C4-2B (cell line): ENCODE measurements at regions not wholly inside any gene's neighbourhood (a gene's known extent, or its start where the extent isn't known, plus 50 kb on each side); places are given as distances from the start of the nearest gene placed in this dataset.

Source experiments
- H3K27ac ChIP-seq: fragments of 450-650 bp; 2 replicates; pipeline ENCODE4 v1.5.1; 2017
- ZFX ChIP-seq: fragments of 450-650 bp; IDR thresholded peaks from 2 replicates; pipeline ENCODE4 v1.6.1; 2017
- TF ChIP-seq, protein P1 (sequence below): fragments of 450-650 bp; conservative IDR thresholded peaks from 2 replicates; pipeline ENCODE4 v1.5.1; 2017; ENCODE audit warnings: mild to moderate bottlenecking

DNA sequence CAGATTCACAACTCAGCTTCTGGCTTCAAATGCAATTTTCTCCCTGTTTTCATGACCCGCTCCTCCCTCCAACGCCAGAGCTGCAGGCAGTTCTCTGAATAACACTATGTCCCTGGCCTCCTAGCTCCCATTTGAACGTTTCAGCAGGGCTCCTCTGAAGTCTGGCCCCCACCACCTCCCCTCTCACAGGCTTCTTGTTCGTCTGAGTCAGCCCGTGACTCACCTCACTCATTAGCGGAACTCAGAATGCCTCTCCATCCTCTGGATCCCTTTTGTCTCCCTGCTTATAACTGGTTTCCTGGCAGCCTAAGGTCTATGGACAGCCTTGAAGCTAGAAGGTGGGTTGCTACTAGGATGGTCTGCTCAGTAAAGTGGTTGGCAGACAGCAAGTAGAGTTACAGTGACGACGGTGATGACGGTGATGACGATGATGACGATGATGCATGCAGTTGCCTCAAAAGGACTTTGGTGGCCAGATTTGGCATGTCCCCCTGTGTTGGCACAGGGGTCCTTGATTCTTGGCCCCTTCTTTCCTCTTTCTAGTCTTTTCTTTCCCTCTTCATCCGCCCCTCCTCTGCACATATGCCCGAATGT, 83.3 kb upstream of the MKLN1 start:
- no peak for TF ChIP-seq ZFX
- TF ChIP-seq, protein P1, sequence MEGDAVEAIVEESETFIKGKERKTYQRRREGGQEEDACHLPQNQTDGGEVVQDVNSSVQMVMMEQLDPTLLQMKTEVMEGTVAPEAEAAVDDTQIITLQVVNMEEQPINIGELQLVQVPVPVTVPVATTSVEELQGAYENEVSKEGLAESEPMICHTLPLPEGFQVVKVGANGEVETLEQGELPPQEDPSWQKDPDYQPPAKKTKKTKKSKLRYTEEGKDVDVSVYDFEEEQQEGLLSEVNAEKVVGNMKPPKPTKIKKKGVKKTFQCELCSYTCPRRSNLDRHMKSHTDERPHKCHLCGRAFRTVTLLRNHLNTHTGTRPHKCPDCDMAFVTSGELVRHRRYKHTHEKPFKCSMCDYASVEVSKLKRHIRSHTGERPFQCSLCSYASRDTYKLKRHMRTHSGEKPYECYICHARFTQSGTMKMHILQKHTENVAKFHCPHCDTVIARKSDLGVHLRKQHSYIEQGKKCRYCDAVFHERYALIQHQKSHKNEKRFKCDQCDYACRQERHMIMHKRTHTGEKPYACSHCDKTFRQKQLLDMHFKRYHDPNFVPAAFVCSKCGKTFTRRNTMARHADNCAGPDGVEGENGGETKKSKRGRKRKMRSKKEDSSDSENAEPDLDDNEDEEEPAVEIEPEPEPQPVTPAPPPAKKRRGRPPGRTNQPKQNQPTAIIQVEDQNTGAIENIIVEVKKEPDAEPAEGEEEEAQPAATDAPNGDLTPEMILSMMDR: no peak
- H3K27ac ChIP-seq: no peak overlapping the region

DNA sequence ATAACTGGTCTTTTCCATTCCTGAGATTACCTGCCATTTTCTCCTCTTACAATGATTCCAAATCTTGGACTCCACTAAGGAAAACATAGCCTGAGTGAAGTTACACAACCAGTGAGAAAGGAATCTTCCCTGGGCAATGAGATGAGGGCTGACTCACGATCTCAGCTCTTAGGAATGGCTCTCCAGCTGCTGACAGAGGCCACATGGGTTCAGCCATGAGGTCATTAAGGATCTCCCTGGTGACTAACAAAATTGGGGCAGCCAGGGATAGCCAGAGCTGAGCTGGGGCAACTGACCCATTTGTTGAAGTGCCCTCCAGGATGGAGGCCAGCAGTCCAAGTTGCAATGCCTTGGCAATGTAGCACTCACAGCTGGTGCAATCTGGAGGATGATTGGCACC, 78.7 kb upstream of the MKLN1 start:
- H3K27ac ChIP-seq: no peak overlapping the region

DNA sequence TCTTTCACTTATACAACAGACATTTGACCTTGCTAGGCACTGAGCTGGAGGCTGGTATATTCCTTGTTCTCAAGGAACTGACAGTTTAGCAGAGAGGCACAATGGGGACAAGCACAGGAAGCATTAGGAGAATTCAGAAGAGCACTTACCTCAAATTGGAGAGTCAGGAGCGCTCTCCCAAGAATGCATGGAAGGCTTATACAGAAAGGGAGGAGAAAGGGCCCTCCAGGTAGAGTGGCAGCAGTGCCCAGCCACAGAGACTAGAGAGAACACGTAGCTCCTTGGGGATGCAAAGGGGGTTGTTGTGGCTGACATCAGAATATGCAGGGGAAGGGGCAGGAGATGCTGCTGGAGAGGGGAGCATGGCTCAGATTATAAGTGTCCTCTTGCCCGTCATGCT, 78.2 kb upstream of the MKLN1 start:
- no peak for TF ChIP-seq ZFX
- TF ChIP-seq, protein P1: no peak

More for the DNA sequence above, 78.7 kb upstream of the MKLN1 start:
- TF ChIP-seq, protein P1: no peak

DNA sequence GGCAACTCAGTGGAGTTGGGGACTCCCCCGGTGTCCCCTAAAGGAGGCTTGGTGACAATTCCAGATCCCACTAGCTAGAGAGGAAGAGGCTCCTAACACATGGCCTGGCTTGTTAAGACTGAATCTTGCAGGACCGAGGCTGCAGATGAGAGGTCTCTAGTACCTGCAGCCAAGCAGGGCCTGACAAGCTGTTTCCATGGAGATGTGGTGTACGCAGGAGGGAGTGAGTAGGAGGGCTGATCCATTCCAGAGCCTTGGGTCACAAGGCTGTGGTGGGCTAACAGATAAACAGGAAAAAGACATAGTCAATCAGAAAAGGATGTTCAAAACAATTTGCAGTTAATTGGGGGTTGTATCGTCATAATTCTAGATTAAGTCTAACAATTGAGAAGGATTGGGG, 77.3 kb upstream of the MKLN1 start:
- H3K27ac ChIP-seq: no peak overlapping the region
- no peak for TF ChIP-seq ZFX
- TF ChIP-seq, protein P1: no peak

More for the DNA sequence above, 78.2 kb upstream of the MKLN1 start:
- H3K27ac ChIP-seq: no peak overlapping the region

DNA sequence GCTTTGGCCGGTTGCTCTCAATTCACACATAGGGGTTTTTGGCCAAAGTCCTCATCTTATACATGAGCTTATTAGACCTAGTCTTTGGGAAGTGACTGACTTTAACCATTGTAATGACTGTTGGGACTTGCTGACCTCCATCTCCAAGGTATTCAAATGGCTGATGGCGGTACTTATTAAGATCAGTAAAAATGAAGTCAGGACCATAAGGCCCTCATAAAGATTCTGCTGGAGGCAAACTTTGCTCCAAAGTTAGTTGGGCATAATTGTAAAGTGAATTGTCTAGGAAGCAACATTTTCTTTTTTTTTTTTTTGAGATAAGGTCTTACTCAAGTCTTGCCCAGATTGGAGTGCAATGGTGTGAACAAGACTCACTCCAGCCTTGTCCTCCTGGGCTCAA, 76.3 kb upstream of the MKLN1 start:
- TF ChIP-seq ZFX: no peak
- TF ChIP-seq, protein P1: no peak
- no peak overlapping the region for H3K27ac ChIP-seq

DNA sequence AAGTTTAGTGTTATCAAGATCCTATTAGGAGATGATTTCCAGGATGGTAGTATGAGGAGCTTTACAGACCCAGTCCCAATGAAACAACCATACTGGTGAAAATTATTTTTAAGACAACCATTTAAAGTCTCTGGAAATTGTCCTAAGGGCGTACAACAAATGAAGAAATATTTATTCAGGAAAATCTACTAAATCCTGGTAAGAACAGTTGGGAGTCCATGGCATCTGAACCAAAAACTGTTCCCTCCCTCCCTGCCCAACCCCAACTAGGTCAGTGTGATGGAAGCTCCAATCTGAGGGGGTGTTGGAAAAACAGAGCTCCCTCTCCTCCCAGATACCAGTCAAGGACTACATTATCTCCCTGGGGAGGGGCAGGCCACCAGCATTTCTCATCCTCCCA, 74.7 kb upstream of the MKLN1 start:
- no peak for TF ChIP-seq ZFX
- TF ChIP-seq, protein P1: no peak
- H3K27ac ChIP-seq: no peak overlapping the region

DNA sequence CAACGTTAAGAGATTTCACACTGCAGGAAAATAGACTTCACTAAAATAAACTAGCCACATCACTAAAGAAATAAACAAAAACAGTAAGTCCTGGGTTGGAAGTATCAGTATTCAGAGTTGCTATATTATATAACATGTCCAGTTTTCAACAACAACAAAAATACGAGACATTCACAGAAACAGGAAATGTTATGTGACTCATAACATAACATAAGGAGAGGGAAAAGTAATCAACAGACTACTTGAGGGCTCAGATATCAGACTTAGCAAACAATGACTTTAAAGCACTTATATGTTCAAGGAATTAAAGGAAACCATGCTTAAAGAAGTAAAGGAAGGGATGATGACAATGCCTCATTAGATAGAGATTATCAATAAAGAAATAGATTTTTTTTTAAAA, 73.5 kb upstream of the MKLN1 start:
- TF ChIP-seq ZFX: no peak
- TF ChIP-seq, protein P1: no peak
- H3K27ac ChIP-seq: no peak overlapping the region
